Effector memory CD8-positive, alpha-beta T cell (primary cell): ENCODE measurements at regions not wholly inside any gene's neighbourhood (a gene's known extent, or its start where the extent isn't known, plus 50 kb on each side); places are given as distances from the start of the nearest gene placed in this dataset.

ENCODE experiments used
- ATAC-seq: fragments of 150-1000 bp; cut with Tn5 transposase; replicated peaks from 2 replicates; pipeline ENCODE4 v1.10.0; 2021; ENCODE audit warnings: mild to moderate bottlenecking, moderate library complexity
- DNase-seq, 3 experiments: peaks; one replicate each; pipeline ENCODE4 v3.0.0; 2021
- H3K27ac Mint-ChIP-seq, 2 donors: one replicate each; pipeline ENCODE4 v1.8.0; 2022; ENCODE audit warnings: mild to moderate bottlenecking in 2 of 2, mixed read lengths in 2 of 2, moderate library complexity in 2 of 2
- H3K27me3 Mint-ChIP-seq, 2 donors: one replicate each; pipeline ENCODE4 v1.8.0; 2022; ENCODE audit warnings: mixed read lengths in 2 of 2
- H3K36me3 Mint-ChIP-seq: one replicate; pipeline ENCODE4 v1.8.0; 2022; ENCODE audit warnings: mild to moderate bottlenecking, moderate library complexity, mixed read lengths; ENCODE audit not compliant: insufficient read depth
- H3K4me1 Mint-ChIP-seq, 2 donors: one replicate each; pipeline ENCODE4 v1.8.0; 2022; ENCODE audit warnings: low read depth in 2 of 2, mixed read lengths in 2 of 2
- H3K4me3 Mint-ChIP-seq, 2 donors: one replicate each; pipeline ENCODE4 v1.8.0; 2022; ENCODE audit warnings: mild to moderate bottlenecking in 2 of 2, mixed read lengths in 2 of 2, moderate library complexity in 2 of 2
- H3K9me3 Mint-ChIP-seq, 2 donors: one replicate each; pipeline ENCODE4 v1.8.0; 2022; ENCODE audit warnings: mixed read lengths in 2 of 2

DNA sequence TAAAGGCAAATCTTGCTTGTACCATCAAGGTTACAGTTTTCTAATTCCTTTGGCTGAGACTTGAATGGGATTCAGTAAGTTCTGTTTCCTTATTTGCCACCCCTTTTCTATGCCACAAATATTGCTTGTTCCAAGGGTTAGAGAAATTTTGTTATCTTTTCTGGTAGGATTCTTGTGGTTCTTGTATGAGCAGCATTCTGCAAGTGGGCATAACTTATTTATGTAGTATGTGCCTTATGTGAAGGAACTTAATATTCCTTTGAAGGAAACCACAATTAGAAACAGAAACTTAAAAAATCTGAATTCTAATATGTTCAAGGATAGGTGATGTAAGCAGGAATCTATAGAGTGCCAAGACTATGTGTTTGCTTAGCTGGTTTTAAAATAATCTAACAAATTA lies 53.1 kb upstream of the TSPAN5 start:
- H3K36me3 Mint-ChIP-seq = no peaks in the 10 kb centered on the region
- peak overlapping the region in 1 of 2 donors; percentile 33 for H3K27ac Mint-ChIP-seq
- no peak for ATAC-seq
- H3K4me3 Mint-ChIP-seq = no peak overlapping the region
- H3K4me1 Mint-ChIP-seq = peaks cover 12 to 35% of the 10 kb centered on the region in 2 donors
- peaks cover 0 to 4% of the 10 kb centered on the region in 2 donors for H3K9me3 Mint-ChIP-seq
- H3K27me3 Mint-ChIP-seq = no peaks in the 10 kb centered on the region
- DNase-seq = no peak

DNA sequence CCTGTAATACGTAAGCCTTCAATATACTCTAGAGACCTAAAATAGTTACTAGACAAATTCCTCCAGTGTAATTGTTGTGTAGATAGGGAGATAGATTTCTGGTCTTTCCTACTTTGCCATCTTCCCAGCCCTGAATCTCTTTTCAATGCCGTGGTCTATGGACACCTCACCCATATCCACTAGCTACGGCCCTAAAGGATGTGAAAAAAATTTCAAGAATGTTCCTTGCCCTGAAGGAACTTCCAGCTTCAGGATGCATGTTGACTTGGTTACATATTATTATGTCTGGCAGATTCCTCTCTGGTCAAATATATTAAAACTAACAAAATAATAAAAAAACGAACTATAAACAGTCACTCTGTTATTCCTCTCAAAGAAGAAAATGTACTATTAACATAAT lies 52.4 kb upstream of the TSPAN5 start:
- H3K4me3 Mint-ChIP-seq = no peak overlapping the region
- peaks cover 19 to 42% of the 10 kb centered on the region in 2 donors for H3K4me1 Mint-ChIP-seq
- ATAC-seq (no peak), DNase-seq (no peak)
- H3K27me3 Mint-ChIP-seq = no peaks in the 10 kb centered on the region
- H3K9me3 Mint-ChIP-seq = peaks cover 0 to 8% of the 10 kb centered on the region in 2 donors
- peaks cover 5% of the 10 kb centered on the region for H3K36me3 Mint-ChIP-seq
- H3K27ac Mint-ChIP-seq = no peak overlapping the region
